PC-9 (cell line): ENCODE measurements at regions not wholly inside any gene's neighbourhood (a gene's known extent, or its start where the extent isn't known, plus 50 kb on each side); places are given as distances from the start of the nearest gene placed in this dataset.

Experiments
- EZH2 ChIP-seq: fragments of 200-600 bp; sonication (generic); IDR thresholded peaks from 2 replicates; pipeline ENCODE4 v1.8.0; 2017; ENCODE audit warnings: antibody characterized with exemption, low read depth
- TF ChIP-seq, protein P1 (sequence below): fragments of 200-600 bp; sonication (generic); conservative IDR thresholded peaks from 2 replicates; pipeline ENCODE4 v1.6.1; 2017; ENCODE audit warnings: mixed run types, antibody characterized with exemption, mild to moderate bottlenecking, moderate library complexity

DNA sequence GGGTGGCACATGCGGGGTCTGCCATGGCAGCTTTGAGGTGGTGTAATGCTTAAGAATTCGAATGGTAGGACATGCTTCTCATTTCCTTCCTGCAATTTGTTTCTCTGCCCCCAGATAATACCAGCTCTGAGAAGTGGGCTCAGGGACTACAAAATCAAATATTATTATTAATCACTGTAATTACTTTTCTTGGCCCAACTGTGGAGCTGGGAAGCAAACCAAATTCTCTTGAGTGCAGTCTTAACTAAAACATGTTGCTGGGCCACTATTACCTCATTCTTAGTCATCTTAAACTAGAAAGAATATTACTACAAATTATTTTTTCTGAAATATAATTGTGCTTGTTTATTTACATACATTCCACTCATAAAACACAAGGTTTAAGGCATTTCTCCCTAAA is 566.7 kb upstream of the NRP1 start:
- TF ChIP-seq, protein P1, sequence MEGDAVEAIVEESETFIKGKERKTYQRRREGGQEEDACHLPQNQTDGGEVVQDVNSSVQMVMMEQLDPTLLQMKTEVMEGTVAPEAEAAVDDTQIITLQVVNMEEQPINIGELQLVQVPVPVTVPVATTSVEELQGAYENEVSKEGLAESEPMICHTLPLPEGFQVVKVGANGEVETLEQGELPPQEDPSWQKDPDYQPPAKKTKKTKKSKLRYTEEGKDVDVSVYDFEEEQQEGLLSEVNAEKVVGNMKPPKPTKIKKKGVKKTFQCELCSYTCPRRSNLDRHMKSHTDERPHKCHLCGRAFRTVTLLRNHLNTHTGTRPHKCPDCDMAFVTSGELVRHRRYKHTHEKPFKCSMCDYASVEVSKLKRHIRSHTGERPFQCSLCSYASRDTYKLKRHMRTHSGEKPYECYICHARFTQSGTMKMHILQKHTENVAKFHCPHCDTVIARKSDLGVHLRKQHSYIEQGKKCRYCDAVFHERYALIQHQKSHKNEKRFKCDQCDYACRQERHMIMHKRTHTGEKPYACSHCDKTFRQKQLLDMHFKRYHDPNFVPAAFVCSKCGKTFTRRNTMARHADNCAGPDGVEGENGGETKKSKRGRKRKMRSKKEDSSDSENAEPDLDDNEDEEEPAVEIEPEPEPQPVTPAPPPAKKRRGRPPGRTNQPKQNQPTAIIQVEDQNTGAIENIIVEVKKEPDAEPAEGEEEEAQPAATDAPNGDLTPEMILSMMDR: no peak
- no peak for TF ChIP-seq EZH2
